ENCODE measurements at regions not wholly inside any gene's neighbourhood (a gene's known extent, or its start where the extent isn't known, plus 50 kb on each side); places are given as distances from the start of the nearest gene placed in this dataset.

- DNase-seq (ENCODE audit: low read depth in 4 of 4, low spot score in 3 of 4): no peak
These were observed 651.1 kb upstream of the ID2 start for GRCh38 chr2:8030573-8031303.

GRCh38 chr2:8031370-8031769 lies 650.5 kb upstream of the ID2 start:
- no peak for DNase-seq (ENCODE audit: low read depth in 4 of 4, low spot score in 3 of 4)

GRCh38 chr2:8033546-8034096 lies 648.2 kb upstream of the ID2 start:
- no peak for DNase-seq (ENCODE audit: low read depth in 4 of 4, low spot score in 3 of 4)

- DNase-seq (ENCODE audit: low read depth in 4 of 4, low spot score in 3 of 4): no peak
These were observed 645.5 kb upstream of the ID2 start for GRCh38 chr2:8036366-8036765.

- DNase-seq (ENCODE audit: low read depth in 4 of 4, low spot score in 3 of 4): no peak
These were observed 642.1 kb upstream of the ID2 start for GRCh38 chr2:8039732-8040131.

- no peak for DNase-seq (ENCODE audit: low read depth in 4 of 4, low spot score in 3 of 4)
These were observed 638.6 kb upstream of the ID2 start for GRCh38 chr2:8043295-8043694.

GRCh38 chr2:8044046-8044594 lies 637.7 kb upstream of the ID2 start:
- DNase-seq (ENCODE audit: low read depth in 4 of 4, low spot score in 3 of 4): no peak

GRCh38 chr2:8045081-8045614 lies 636.7 kb upstream of the ID2 start:
- no peak for DNase-seq (ENCODE audit: low read depth in 4 of 4, low spot score in 3 of 4)

GRCh38 chr2:8046849-8047248 lies 635.0 kb upstream of the ID2 start:
- DNase-seq (ENCODE audit: low read depth in 4 of 4, low spot score in 3 of 4): no peak

GRCh38 chr2:8049176-8049575 lies 632.7 kb upstream of the ID2 start:
- peak; percentile 18 to 48 (median 22) for DNase-seq (ENCODE audit: low read depth in 4 of 4, low spot score in 3 of 4)

- DNase-seq (ENCODE audit: low read depth in 4 of 4, low spot score in 3 of 4): no peak
These were observed 631.8 kb upstream of the ID2 start for GRCh38 chr2:8049851-8050571.

- no peak for DNase-seq (ENCODE audit: low read depth in 4 of 4, low spot score in 3 of 4)
These were observed 628.6 kb upstream of the ID2 start for GRCh38 chr2:8053216-8053615.

- no peak for DNase-seq (ENCODE audit: low read depth in 4 of 4, low spot score in 3 of 4)
These were observed 627.8 kb upstream of the ID2 start for GRCh38 chr2:8054070-8054469.

- DNase-seq (ENCODE audit: low read depth in 4 of 4, low spot score in 3 of 4): peak in 1 of 4 donors; percentile 8
These were observed 623.2 kb upstream of the ID2 start for GRCh38 chr2:8058652-8059051.

GRCh38 chr2:8059255-8059654 lies 622.6 kb upstream of the ID2 start:
- no peak for DNase-seq (ENCODE audit: low read depth in 4 of 4, low spot score in 3 of 4)

- no peak for DNase-seq (ENCODE audit: low read depth in 4 of 4, low spot score in 3 of 4)
These were observed 622.1 kb upstream of the ID2 start for GRCh38 chr2:8059794-8060193.

- no peak for DNase-seq (ENCODE audit: low read depth in 4 of 4, low spot score in 3 of 4)
These were observed 620.6 kb upstream of the ID2 start for GRCh38 chr2:8061219-8061618.

- DNase-seq (ENCODE audit: low read depth in 4 of 4, low spot score in 3 of 4): no peak
These were observed 617.3 kb upstream of the ID2 start for GRCh38 chr2:8064603-8065002.

GRCh38 chr2:8065191-8065590 lies 616.7 kb upstream of the ID2 start:
- DNase-seq (ENCODE audit: low read depth in 4 of 4, low spot score in 3 of 4): no peak

GRCh38 chr2:8067784-8068336 lies 614.0 kb upstream of the ID2 start:
- no peak for DNase-seq (ENCODE audit: low read depth in 4 of 4, low spot score in 3 of 4)

GRCh38 chr2:8072907-8073306 lies 608.9 kb upstream of the ID2 start:
- no peak for DNase-seq (ENCODE audit: low read depth in 4 of 4, low spot score in 3 of 4)

All from right renal pelvis (tissue), 4 donors.